ENCODE measurements at regions not wholly inside any gene's neighbourhood (a gene's known extent, or its start where the extent isn't known, plus 50 kb on each side); places are given as distances from the start of the nearest gene placed in this dataset.
A peak's percentile ranks its signal among the peaks of the same experiment; 100 is the strongest.

- TF ChIP-seq ZNF407 (CRISPR knock-in tag; IDR thresholded peaks at IDR 0.05; ENCODE audit: not compliant biosample characterization), result no peak
- TF ChIP-seq ZNF629 (CRISPR knock-in tag; conservative IDR thresholded peaks at IDR 0.05), result no peak
- peak; percentile 47 for TF ChIP-seq HOXA3 (CRISPR knock-in tag; IDR thresholded peaks at IDR 0.05)
- TF ChIP-seq, protein P1, sequence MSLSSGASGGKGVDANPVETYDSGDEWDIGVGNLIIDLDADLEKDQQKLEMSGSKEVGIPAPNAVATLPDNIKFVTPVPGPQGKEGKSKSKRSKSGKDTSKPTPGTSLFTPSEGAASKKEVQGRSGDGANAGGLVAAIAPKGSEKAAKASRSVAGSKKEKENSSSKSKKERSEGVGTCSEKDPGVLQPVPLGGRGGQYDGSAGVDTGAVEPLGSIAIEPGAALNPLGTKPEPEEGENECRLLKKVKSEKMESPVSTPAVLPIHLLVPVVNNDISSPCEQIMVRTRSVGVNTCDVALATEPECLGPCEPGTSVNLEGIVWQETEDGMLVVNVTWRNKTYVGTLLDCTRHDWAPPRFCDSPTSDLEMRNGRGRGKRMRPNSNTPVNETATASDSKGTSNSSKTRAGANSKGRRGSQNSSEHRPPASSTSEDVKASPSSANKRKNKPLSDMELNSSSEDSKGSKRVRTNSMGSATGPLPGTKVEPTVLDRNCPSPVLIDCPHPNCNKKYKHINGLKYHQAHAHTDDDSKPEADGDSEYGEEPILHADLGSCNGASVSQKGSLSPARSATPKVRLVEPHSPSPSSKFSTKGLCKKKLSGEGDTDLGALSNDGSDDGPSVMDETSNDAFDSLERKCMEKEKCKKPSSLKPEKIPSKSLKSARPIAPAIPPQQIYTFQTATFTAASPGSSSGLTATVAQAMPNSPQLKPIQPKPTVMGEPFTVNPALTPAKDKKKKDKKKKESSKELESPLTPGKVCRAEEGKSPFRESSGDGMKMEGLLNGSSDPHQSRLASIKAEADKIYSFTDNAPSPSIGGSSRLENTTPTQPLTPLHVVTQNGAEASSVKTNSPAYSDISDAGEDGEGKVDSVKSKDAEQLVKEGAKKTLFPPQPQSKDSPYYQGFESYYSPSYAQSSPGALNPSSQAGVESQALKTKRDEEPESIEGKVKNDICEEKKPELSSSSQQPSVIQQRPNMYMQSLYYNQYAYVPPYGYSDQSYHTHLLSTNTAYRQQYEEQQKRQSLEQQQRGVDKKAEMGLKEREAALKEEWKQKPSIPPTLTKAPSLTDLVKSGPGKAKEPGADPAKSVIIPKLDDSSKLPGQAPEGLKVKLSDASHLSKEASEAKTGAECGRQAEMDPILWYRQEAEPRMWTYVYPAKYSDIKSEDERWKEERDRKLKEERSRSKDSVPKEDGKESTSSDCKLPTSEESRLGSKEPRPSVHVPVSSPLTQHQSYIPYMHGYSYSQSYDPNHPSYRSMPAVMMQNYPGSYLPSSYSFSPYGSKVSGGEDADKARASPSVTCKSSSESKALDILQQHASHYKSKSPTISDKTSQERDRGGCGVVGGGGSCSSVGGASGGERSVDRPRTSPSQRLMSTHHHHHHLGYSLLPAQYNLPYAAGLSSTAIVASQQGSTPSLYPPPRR (CRISPR knock-in tag; IDR thresholded peaks at IDR 0.05; ENCODE audit: borderline replicate concordance), result no peak
- no peak for TF ChIP-seq CENPX (CRISPR knock-in tag; IDR thresholded peaks at IDR 0.05)
- no peak for TF ChIP-seq ZFP62 (CRISPR knock-in tag; IDR thresholded peaks at IDR 0.05)
- TF ChIP-seq, protein P2, sequence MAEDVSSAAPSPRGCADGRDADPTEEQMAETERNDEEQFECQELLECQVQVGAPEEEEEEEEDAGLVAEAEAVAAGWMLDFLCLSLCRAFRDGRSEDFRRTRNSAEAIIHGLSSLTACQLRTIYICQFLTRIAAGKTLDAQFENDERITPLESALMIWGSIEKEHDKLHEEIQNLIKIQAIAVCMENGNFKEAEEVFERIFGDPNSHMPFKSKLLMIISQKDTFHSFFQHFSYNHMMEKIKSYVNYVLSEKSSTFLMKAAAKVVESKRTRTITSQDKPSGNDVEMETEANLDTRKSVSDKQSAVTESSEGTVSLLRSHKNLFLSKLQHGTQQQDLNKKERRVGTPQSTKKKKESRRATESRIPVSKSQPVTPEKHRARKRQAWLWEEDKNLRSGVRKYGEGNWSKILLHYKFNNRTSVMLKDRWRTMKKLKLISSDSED (CRISPR knock-in tag; IDR thresholded peaks at IDR 0.05), result no peak
- TF ChIP-seq, protein P3, sequence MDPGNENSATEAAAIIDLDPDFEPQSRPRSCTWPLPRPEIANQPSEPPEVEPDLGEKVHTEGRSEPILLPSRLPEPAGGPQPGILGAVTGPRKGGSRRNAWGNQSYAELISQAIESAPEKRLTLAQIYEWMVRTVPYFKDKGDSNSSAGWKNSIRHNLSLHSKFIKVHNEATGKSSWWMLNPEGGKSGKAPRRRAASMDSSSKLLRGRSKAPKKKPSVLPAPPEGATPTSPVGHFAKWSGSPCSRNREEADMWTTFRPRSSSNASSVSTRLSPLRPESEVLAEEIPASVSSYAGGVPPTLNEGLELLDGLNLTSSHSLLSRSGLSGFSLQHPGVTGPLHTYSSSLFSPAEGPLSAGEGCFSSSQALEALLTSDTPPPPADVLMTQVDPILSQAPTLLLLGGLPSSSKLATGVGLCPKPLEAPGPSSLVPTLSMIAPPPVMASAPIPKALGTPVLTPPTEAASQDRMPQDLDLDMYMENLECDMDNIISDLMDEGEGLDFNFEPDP (CRISPR knock-in tag; conservative IDR thresholded peaks at IDR 0.05), result no peak
- no peak for TF ChIP-seq HDAC2 (CRISPR knock-in tag; IDR thresholded peaks at IDR 0.05)
- TF ChIP-seq TRIM24 (CRISPR knock-in tag; IDR thresholded peaks at IDR 0.05), result no peak
- no peak for TF ChIP-seq CHD2 (IDR thresholded peaks at IDR 0.05; ENCODE audit: low read depth, low read length)
Observed at GRCh38 chr6:11416936-11417576, 120.5 kb upstream of the TMEM170B start (continued).

Measured in HepG2 (cell line).